CD14-positive monocyte (primary cell): ENCODE measurements at regions not wholly inside any gene's neighbourhood (a gene's known extent, or its start where the extent isn't known, plus 50 kb on each side); places are given as distances from the start of the nearest gene placed in this dataset.

Experiments
- DNase-seq, 3 donors: peaks; one replicate each; pipeline ENCODE4 v3.0.0-alpha.2; 2011 to 2022
- H2AFZ ChIP-seq: 2 replicates; pipeline ENCODE4 v1.6.0; 2012; ENCODE audit warnings: mild to moderate bottlenecking, low read depth, low read length, inconsistent platforms; ENCODE audit not compliant: insufficient read depth, poor library complexity, severe bottlenecking
- H3K27ac ChIP-seq, 2 donors: 1 replicate in 1 of 2; 2 replicates in 1 of 2; pipeline ENCODE4 v1.5.1; 2012 to 2013; ENCODE audit warnings: low read length in 2 of 2, control low read depth in 1 of 2, inconsistent platforms in 1 of 2, low read depth in 1 of 2, mild to moderate bottlenecking in 1 of 2
- H3K27me3 ChIP-seq, 2 donors: one replicate each; pipeline versions ENCODE4 v1.6.0 to v1.6.1; 2011 to 2013; ENCODE audit warnings: low read length in 2 of 2; ENCODE audit not compliant: control insufficient read depth in 2 of 2, insufficient read depth in 2 of 2
- H3K36me3 ChIP-seq, 2 donors: replicated peaks in 1 of 2; 1 replicate in 1 of 2; 2 replicates in 1 of 2; pipeline versions ENCODE4 v1.5.1 to v1.6.1; 2012 to 2013; ENCODE audit warnings: low read length in 2 of 2, control low read depth in 1 of 2, inconsistent platforms in 1 of 2, mild to moderate bottlenecking in 1 of 2; ENCODE audit not compliant: insufficient read depth in 2 of 2, control insufficient read depth in 1 of 2
- H3K4me1 ChIP-seq, 2 donors: 1 replicate in 1 of 2; 2 replicates in 1 of 2; pipeline versions ENCODE4 v1.5.1 to v1.6.1; 2012 to 2013; ENCODE audit warnings: low read length in 2 of 2, control low read depth in 1 of 2, inconsistent platforms in 1 of 2, mild to moderate bottlenecking in 1 of 2, moderate library complexity in 1 of 2; ENCODE audit not compliant: insufficient read depth in 2 of 2, control insufficient read depth in 1 of 2
- H3K4me2 ChIP-seq: replicated peaks from 2 replicates; pipeline ENCODE3; 2012; ENCODE audit warnings: low read length, moderate library complexity, mild to moderate bottlenecking; ENCODE audit not compliant: poor library complexity, severe bottlenecking; ENCODE audit errors: extremely low read depth
- H3K4me3 ChIP-seq, 3 experiments: fragments of 200-600 bp in 1 of 3; sonication (generic) in 1 of 3; replicated peaks in 1 of 3; 1 replicate in 2 of 3; 2 replicates in 1 of 3; pipeline ENCODE4 v1.5.1; 2011 to 2013; ENCODE audit warnings: low read length in 3 of 3, mild to moderate bottlenecking in 3 of 3, control low read depth in 2 of 3, low read depth in 2 of 3, inconsistent platforms in 1 of 3, moderate library complexity in 1 of 3
- H3K79me2 ChIP-seq: 2 replicates; pipeline ENCODE4 v1.6.0; 2012; ENCODE audit warnings: mild to moderate bottlenecking, control low read depth, inconsistent platforms, low read length, moderate library complexity; ENCODE audit not compliant: insufficient read depth
- H3K9ac ChIP-seq: 2 replicates; pipeline ENCODE4 v1.6.0; 2017; ENCODE audit warnings: low read length, mild to moderate bottlenecking; ENCODE audit not compliant: insufficient read depth, poor library complexity, severe bottlenecking
- H3K9me3 ChIP-seq, 2 donors: replicated peaks in 1 of 2; 1 replicate in 1 of 2; 2 replicates in 1 of 2; pipeline versions ENCODE4 v1.5.1 to v1.6.1; 2012 to 2013; ENCODE audit warnings: low read length in 2 of 2, control low read depth in 1 of 2; ENCODE audit not compliant: control insufficient read depth in 1 of 2, insufficient read depth in 1 of 2
- H4K20me1 ChIP-seq: 2 replicates; pipeline ENCODE4 v1.6.0; 2012; ENCODE audit warnings: mild to moderate bottlenecking, low read length, control low read depth, moderate library complexity; ENCODE audit not compliant: insufficient read depth
- H3K27ac Mint-ChIP-seq, 7 donors: one replicate each; pipeline ENCODE4 v1.8.0; 2020; ENCODE audit warnings: mild to moderate bottlenecking in 7 of 7, mixed read lengths in 7 of 7, moderate library complexity in 6 of 7, inconsistent platforms in 2 of 7
- H3K27me3 Mint-ChIP-seq, 3 donors: one replicate each; pipeline ENCODE4 v1.8.0; 2021 to 2022; ENCODE audit warnings: low read depth in 3 of 3, mild to moderate bottlenecking in 3 of 3, mixed read lengths in 3 of 3, moderate library complexity in 3 of 3, inconsistent platforms in 1 of 3
- H3K36me3 Mint-ChIP-seq, 2 donors: one replicate each; pipeline ENCODE4 v1.8.0; 2020; ENCODE audit warnings: mixed read lengths in 2 of 2, inconsistent platforms in 1 of 2, mild to moderate bottlenecking in 1 of 2
- H3K4me1 Mint-ChIP-seq: one replicate; pipeline ENCODE4 v1.8.0; 2020; ENCODE audit warnings: mild to moderate bottlenecking, mixed read lengths
- H3K4me3 Mint-ChIP-seq, 2 donors: one replicate each; pipeline ENCODE4 v1.8.0; 2020; ENCODE audit warnings: mild to moderate bottlenecking in 2 of 2, mixed read lengths in 2 of 2, moderate library complexity in 1 of 2
- H3K9me3 Mint-ChIP-seq, 7 donors: one replicate each; pipeline ENCODE4 v1.8.0; 2020 to 2022; ENCODE audit warnings: mixed read lengths in 7 of 7, mild to moderate bottlenecking in 6 of 7, moderate library complexity in 6 of 7, inconsistent platforms in 2 of 7
- CTCF ChIP-seq: fragments of 200-600 bp; IDR thresholded peaks from one replicate; pipeline ENCODE4 v1.8.0; 2022; ENCODE audit warnings: antibody characterized with exemption, mild to moderate bottlenecking
- WGBS: methylation state at CpG from one replicate; pipeline ENCODE4 v1.1.5; 2013; ENCODE audit warnings: missing lambda C conversion rate; ENCODE audit not compliant: insufficient coverage; 5-methylcytosine and 5-hydroxymethylcytosine counted together
- intact Hi-C, 2 donors: fragments of 100-400 bp; cut with micrococcal nuclease; formaldehyde crosslinking; loops; one replicate each; pipeline versions ENCODE4 v1.15.0 to v1.15.1; 2023

DNA sequence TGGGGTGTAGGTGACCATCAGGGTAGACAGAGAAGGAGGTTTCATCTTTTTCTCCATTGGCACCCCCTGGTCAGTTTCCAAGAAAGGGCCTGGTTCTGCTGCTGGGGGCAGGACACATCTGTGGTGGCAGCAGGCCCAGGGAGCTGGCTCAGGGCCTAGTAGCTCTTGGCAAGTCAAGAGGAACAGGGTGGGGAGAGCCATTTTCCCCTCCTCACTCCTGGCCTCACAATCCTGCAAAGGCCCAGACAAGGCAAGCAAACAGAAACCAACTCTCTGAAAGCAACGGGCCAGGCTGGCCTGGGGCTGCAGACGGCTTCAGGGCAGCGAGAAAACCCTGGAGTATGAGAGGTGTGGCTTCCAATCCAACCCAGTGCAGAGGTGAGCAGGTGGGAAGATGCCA lies 192.9 kb upstream of the DYNLRB2 start:
- no peak overlapping the region for H3K9ac ChIP-seq
- H3K4me1 ChIP-seq = no peaks in the 10 kb centered on the region
- Mint-ChIP-seq H3K4me3 (no peak overlapping the region), H3K4me1 (no peaks in the 10 kb centered on the region), H3K27ac (no peak overlapping the region), H3K27me3 (peaks cover 0 to 4% (median 1%) of the 10 kb centered on the region in 3 donors), H3K9me3 (peaks cover 0 to 5% (median 2%) of the 10 kb centered on the region in 7 donors), H3K36me3 (no peaks in the 10 kb centered on the region)
- H3K27ac ChIP-seq = no peak overlapping the region
- no peaks in the 10 kb centered on the region for H3K27me3 ChIP-seq
- no peak overlapping the region for H3K4me3 ChIP-seq
- H3K4me2 ChIP-seq = no peak overlapping the region
- no peak for TF ChIP-seq CTCF
- no CpG with 5 or more reads among the region's 3 CpGs for WGBS
- H3K79me2 ChIP-seq = no peaks in the 10 kb centered on the region
- intact Hi-C loops = no loop called here
- no peak for DNase-seq
- H4K20me1 ChIP-seq = no peaks in the 10 kb centered on the region
- H2AFZ ChIP-seq = no peak overlapping the region
- peaks cover 5 to 7% of the 10 kb centered on the region in 2 donors for H3K9me3 ChIP-seq
- H3K36me3 ChIP-seq = no peaks in the 10 kb centered on the region

GRCh38 chr16:80347002-80347401 lies 193.8 kb upstream of the DYNLRB2 start:
- peaks cover 5 to 7% of the 10 kb centered on the region in 2 donors for H3K9me3 ChIP-seq
- H2AFZ ChIP-seq = no peak overlapping the region
- no peak overlapping the region for H3K9ac ChIP-seq
- peaks cover 0 to 4% (median 1%) of the 10 kb centered on the region in 3 donors for H3K27me3 Mint-ChIP-seq
- H3K36me3 Mint-ChIP-seq = no peaks in the 10 kb centered on the region
- no peak overlapping the region for H3K27ac Mint-ChIP-seq
- intact Hi-C loops = no loop called here
- H3K36me3 ChIP-seq = no peaks in the 10 kb centered on the region
- H3K27me3 ChIP-seq = no peaks in the 10 kb centered on the region
- TF ChIP-seq CTCF = no peak
- peaks cover 0 to 5% (median 2%) of the 10 kb centered on the region in 7 donors for H3K9me3 Mint-ChIP-seq
- H3K27ac ChIP-seq = no peak overlapping the region
- H3K4me3 ChIP-seq = no peak overlapping the region
- no peaks in the 10 kb centered on the region for H4K20me1 ChIP-seq
- no peaks in the 10 kb centered on the region for H3K4me1 ChIP-seq
- no peaks in the 10 kb centered on the region for H3K79me2 ChIP-seq
- DNase-seq = no peak
- H3K4me3 Mint-ChIP-seq = no peak overlapping the region
- 92% methylated on average over 3 of the region's 3 CpGs for WGBS
- H3K4me1 Mint-ChIP-seq = no peaks in the 10 kb centered on the region
- H3K4me2 ChIP-seq = no peak overlapping the region
